Upper lobe of left lung (tissue), 6 donors: ENCODE measurements at regions not wholly inside any gene's neighbourhood (a gene's known extent, or its start where the extent isn't known, plus 50 kb on each side); places are given as distances from the start of the nearest gene placed in this dataset.

Experiments used
- ATAC-seq, 2 donors: fragments of 200-7000 bp; cut with Tn5 transposase; one replicate each; pipeline ENCODE4 v1.9.1; 2022; ENCODE audit warnings: mild to moderate bottlenecking in 2 of 2, moderate library complexity in 2 of 2; ENCODE audit not compliant: low FRiP score in 2 of 2
- DNase-seq, 2 donors: peaks; one replicate each; pipeline ENCODE4 v3.0.0-alpha.2; 2019 to 2020
- H3K27ac ChIP-seq, 4 donors: fragments of 200-600 bp; sonication (generic); one replicate each; pipeline ENCODE4 v1.5.1; 2016 to 2019
- H3K27me3 ChIP-seq, 4 donors: fragments of 200-600 bp; sonication (generic); one replicate each; pipeline ENCODE4 v1.5.1; 2017 to 2019
- H3K36me3 ChIP-seq, 4 donors: fragments of 200-600 bp; sonication (generic); one replicate each; pipeline ENCODE4 v1.5.1; 2016 to 2019
- H3K4me1 ChIP-seq, 4 donors: fragments of 200-600 bp; sonication (generic); one replicate each; pipeline ENCODE4 v1.5.1; 2018 to 2019
- H3K4me3 ChIP-seq, 4 donors: fragments of 200-600 bp; sonication (generic); one replicate each; pipeline ENCODE4 v1.5.1; 2017 to 2019; ENCODE audit warnings: mild to moderate bottlenecking in 2 of 4, moderate library complexity in 1 of 4
- H3K9me3 ChIP-seq, 4 donors: fragments of 200-600 bp; sonication (generic); one replicate each; pipeline ENCODE4 v1.5.1; 2018 to 2019
- EP300 ChIP-seq, 4 donors: sonication (generic); formaldehyde crosslinking; IDR thresholded peaks; one replicate each; pipeline ENCODE4 v1.5.1; 2017; ENCODE audit warnings: antibody characterized with exemption in 4 of 4, control low read depth in 2 of 4
- POLR2A ChIP-seq, 4 donors: fragments of 450-650 bp; IDR thresholded peaks; one replicate each; pipeline ENCODE4 v1.5.1; 2016 to 2017; ENCODE audit warnings: antibody characterized with exemption in 4 of 4, mild to moderate bottlenecking in 2 of 4
- POLR2AphosphoS5 ChIP-seq, 2 donors: sonication (generic); formaldehyde crosslinking; IDR thresholded peaks; one replicate each; pipeline ENCODE4 v1.5.1; 2017; ENCODE audit warnings: antibody characterized with exemption in 2 of 2
- WGBS, 2 donors: methylation state at CpG; one replicate each; pipeline ENCODE4 v1.1.5; 2017 to 2018; 5-methylcytosine and 5-hydroxymethylcytosine counted together
- TF ChIP-seq, protein P1 (sequence below), 6 experiments: fragments of 450-650 bp in 4 of 6; fragments of 200-600 bp in 2 of 6; sonication (generic) in 2 of 6; IDR thresholded peaks; one replicate each; pipeline ENCODE4 v1.5.1; 2016 to 2019; ENCODE audit warnings: antibody characterized with exemption in 6 of 6
- donor health status: DM: no; HTN: no; CAD: no; lungs with moderate emphysema.
- donor health status: DM: no; HTN: yes; CAD: no; lungs with severe emphysema.

DNA sequence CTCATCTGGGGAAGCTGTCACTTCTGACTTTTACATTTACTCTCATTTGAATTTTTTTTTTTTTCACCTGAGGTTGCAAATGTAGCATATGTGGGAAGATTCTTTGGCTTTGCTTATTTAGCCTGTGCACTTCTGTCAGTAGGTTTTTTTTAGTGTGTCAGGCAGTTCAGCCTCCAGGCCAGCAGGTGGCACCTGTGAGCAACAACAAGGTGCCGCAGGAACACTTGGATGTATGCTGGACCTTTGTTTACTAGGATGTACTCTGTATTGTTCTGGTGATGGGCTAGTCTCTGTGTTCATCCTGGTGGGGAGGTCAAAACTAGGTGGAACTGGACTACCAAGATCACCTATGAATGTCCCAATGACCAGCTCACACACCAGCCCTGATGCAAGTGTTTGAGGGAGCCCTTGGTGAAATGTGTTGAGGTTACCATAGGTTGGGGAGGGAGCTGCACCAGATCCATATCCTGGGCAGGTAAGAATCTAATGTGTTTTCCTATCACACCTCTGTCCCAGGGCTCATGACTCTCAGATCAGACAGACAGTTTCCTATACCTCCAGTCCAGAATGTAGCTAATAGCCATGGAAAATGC, 618.2 kb downstream of the BRINP3 start:
- no peaks in the 10 kb centered on the region for H3K4me1 ChIP-seq
- no peaks in the 10 kb centered on the region for H3K27me3 ChIP-seq
- no peak for ATAC-seq
- no peak overlapping the region for H3K27ac ChIP-seq
- TF ChIP-seq EP300 (IDR thresholded peaks at IDR 0.05) = no peak
- no peaks in the 10 kb centered on the region for H3K36me3 ChIP-seq
- no peak overlapping the region for H3K4me3 ChIP-seq
- WGBS, 2 donors = 85 to 87% methylated on average over 1 of the region's 1 CpG
- DNase-seq = no peak
- peaks cover 0 to 10% (median 0%) of the 10 kb centered on the region in 4 donors for H3K9me3 ChIP-seq

DNA sequence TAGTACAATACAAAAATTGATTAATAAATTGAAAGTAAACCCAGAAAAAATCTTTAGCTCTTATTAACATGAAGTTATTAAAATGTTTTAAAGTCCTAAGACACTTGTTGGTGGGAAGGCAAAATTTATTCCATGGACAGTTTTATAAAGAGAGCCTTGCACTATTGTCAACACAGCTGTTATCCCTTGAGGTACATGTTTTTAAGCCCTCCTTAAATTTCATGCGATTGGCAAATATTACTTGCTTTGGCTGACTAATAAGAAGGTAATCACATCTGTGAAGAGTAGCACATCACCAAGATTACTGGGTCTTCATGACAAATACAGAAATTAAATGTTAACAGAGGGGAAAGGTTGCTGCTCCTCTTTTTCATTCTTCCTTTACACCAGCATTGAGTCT, 611.1 kb downstream of the BRINP3 start:
- TF ChIP-seq, protein P1, sequence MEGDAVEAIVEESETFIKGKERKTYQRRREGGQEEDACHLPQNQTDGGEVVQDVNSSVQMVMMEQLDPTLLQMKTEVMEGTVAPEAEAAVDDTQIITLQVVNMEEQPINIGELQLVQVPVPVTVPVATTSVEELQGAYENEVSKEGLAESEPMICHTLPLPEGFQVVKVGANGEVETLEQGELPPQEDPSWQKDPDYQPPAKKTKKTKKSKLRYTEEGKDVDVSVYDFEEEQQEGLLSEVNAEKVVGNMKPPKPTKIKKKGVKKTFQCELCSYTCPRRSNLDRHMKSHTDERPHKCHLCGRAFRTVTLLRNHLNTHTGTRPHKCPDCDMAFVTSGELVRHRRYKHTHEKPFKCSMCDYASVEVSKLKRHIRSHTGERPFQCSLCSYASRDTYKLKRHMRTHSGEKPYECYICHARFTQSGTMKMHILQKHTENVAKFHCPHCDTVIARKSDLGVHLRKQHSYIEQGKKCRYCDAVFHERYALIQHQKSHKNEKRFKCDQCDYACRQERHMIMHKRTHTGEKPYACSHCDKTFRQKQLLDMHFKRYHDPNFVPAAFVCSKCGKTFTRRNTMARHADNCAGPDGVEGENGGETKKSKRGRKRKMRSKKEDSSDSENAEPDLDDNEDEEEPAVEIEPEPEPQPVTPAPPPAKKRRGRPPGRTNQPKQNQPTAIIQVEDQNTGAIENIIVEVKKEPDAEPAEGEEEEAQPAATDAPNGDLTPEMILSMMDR (IDR thresholded peaks at IDR 0.05) = no peak
- ATAC-seq (no peak), DNase-seq (no peak)
- H3K27ac ChIP-seq = no peak overlapping the region
- 74 to 89% methylated on average over 1 of the region's 1 CpG for WGBS, 2 donors
- H3K4me1 ChIP-seq = no peaks in the 10 kb centered on the region
- H3K27me3 ChIP-seq = no peaks in the 10 kb centered on the region
- H3K36me3 ChIP-seq = no peaks in the 10 kb centered on the region
- no peak overlapping the region for H3K4me3 ChIP-seq
- no peaks in the 10 kb centered on the region for H3K9me3 ChIP-seq

DNA sequence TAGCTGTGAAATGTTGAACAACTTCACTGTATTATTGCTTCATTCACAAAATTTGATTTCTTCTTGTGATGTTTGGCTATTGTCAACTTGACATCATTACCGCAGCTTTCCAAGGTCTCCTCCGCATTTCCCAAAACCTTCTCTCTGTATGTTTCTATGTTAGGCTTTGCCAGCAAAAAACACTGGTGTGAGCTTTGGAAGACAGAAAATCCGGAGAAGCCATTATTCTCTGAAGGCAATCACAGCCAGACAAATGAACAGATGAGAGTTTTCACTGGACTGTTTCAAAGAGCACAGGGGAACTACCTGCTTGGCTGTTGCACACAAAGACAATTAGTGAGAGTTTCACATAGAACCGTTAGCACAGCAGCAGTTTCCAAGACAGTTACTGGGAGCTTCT, 609.6 kb downstream of the BRINP3 start:
- Histone ChIP-seq H3K4me1 (no peaks in the 10 kb centered on the region), H3K9me3 (no peaks in the 10 kb centered on the region), H3K4me3 (no peak overlapping the region), H3K27ac (no peak overlapping the region), H3K27me3 (no peaks in the 10 kb centered on the region), H3K36me3 (no peaks in the 10 kb centered on the region)
- WGBS, 2 donors = 78 to 82% methylated on average over 4 of the region's 4 CpGs
- DNase-seq (no peak), ATAC-seq (no peak)
- TF ChIP-seq POLR2A (IDR thresholded peaks at IDR 0.05) (no peak), POLR2AphosphoS5 (IDR thresholded peaks at IDR 0.05) (no peak), EP300 (IDR thresholded peaks at IDR 0.05) (no peak)
- TF ChIP-seq, protein P1 (IDR thresholded peaks at IDR 0.05) = no peak

DNA sequence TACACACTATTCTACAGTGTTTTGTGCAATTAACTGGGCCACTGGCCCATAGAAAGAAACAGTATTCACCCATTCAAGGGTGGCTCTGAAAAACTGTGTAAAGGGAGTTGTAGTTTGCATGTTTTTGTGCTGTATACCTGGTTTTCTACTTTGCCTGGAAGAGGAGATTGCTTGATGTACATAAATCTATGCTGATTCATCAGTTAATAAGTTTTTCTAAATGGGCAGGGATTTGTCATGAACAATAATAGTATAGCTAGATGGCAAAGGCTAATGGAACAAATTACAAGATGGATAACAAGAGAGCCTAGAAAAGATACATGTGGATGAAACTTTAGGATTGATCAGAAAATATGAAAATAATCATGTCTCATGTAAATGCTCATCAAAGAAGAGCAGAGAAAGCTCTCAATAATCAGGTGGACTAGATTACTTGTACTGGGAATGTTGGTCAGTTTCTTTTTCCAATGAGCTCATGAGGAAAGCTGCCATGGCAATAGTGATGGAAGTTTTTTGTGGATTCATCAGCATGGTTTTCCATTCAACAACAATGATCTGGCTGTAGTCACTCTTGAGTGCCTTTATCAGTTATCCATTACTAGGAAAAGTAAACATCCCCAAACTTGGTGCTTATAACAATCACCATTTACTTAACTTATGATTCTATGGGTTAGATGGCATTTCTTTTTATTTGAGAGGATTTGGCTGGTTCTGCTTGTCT, 602.8 kb downstream of the BRINP3 start:
- H3K4me3 ChIP-seq = no peak overlapping the region
- DNase-seq (no peak), ATAC-seq (no peak)
- H3K9me3 ChIP-seq = no peaks in the 10 kb centered on the region
- TF ChIP-seq EP300 (IDR thresholded peaks at IDR 0.05) = no peak
- no peaks in the 10 kb centered on the region for H3K4me1 ChIP-seq
- H3K27ac ChIP-seq = no peak overlapping the region
- H3K27me3 ChIP-seq = no peaks in the 10 kb centered on the region
- no peaks in the 10 kb centered on the region for H3K36me3 ChIP-seq

DNA sequence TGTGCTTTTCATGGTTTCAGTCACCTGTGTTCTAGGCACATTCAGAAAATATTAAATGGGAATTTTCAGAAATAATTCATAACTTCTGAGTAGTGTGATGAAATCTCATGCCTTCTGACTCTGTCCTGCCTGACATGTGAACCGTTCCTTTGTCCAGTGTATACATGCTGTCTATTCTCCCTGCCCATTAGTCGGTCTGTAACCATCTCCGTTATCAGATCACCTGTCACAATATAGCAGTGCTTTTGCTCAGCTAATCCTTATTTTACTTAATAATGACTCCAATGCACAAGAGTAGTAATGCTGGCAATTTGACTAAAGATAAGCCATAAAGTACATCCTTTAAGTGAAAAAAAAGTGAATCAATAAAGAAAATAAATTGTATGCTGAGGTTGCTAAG, 597.5 kb downstream of the BRINP3 start:
- Histone ChIP-seq H3K36me3 (no peaks in the 10 kb centered on the region), H3K27me3 (no peaks in the 10 kb centered on the region), H3K4me3 (no peak overlapping the region), H3K27ac (no peak overlapping the region), H3K4me1 (no peaks in the 10 kb centered on the region), H3K9me3 (no peaks in the 10 kb centered on the region)
- 69 to 74% methylated on average over 3 of the region's 3 CpGs for WGBS, 2 donors
- DNase-seq (no peak), ATAC-seq (no peak)
- TF ChIP-seq POLR2AphosphoS5 (IDR thresholded peaks at IDR 0.05) (no peak), EP300 (IDR thresholded peaks at IDR 0.05) (no peak), POLR2A (IDR thresholded peaks at IDR 0.05) (no peak)
- TF ChIP-seq, protein P1 (IDR thresholded peaks at IDR 0.05) = no peak
